Head of caudate nucleus (tissue), 42 donors: ENCODE measurements at regions not wholly inside any gene's neighbourhood (a gene's known extent, or its start where the extent isn't known, plus 50 kb on each side); places are given as distances from the start of the nearest gene placed in this dataset.
"Not testable (repeated sequence)": the region's sequence is repeated elsewhere in the genome, so short reads cannot be mapped to it uniquely, and the experiment has no call there.

Source experiments
- DNase-seq, 42 donors: peaks; one replicate each; pipeline versions ENCODE4 v3.0.0 to v3.0.0-alpha.2; 2020 to 2021; ENCODE audit warnings: mixed read lengths in 7 of 42
- intact Hi-C: fragments of 100-400 bp; cut with DNase I; formaldehyde crosslinking; loops from one replicate; pipeline ENCODE4 v1.15.0; 2022

- intact Hi-C loops = no loop called here
- DNase-seq = peak in 9 of 42 donors; percentile 2 to 27 (median 10)
Observed at GRCh38 chr6:169862892-169863525, 111.6 kb downstream of the ERMARD start.

DNA sequence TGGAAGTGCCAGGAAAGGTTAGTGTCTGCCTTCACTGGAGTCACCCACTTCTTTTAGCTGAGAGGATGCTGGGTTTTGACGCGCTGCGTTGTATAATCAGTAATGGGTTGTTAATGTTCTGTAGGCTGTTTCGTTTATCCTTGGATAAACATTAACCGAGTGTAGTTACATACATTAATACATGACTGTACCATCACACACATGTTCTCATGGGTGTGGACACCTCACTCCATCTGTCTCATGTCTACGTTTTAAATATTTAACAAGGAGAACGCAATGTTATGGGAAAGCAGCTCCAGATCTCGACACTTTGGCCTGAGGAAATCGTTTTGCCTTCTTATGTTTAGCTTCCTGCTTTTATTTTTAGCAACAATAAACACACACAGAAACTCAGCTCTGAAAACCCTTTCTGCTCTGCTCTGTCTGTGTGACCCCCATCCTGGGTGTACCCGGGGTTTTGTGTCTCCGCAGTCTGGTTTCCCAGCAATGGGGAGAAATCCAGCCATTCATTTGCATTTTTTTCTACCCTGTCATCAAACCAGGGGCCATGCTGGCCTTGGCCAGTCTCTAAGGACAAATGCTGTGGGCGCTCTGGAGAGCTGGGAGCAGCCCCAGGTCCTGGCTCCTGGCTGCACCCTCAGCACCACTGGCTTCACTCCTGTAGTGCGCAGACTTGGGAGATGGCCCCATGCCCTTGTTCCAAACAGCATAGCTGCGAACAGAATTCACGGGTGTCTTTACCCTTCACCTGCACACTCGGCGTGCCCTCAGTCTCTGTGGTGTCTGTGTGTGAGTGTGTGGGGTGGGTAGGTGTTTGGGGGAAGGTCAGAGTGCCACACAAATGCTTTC lies 110.8 kb downstream of the ERMARD start:
- intact Hi-C loops = no loop called here

DNA sequence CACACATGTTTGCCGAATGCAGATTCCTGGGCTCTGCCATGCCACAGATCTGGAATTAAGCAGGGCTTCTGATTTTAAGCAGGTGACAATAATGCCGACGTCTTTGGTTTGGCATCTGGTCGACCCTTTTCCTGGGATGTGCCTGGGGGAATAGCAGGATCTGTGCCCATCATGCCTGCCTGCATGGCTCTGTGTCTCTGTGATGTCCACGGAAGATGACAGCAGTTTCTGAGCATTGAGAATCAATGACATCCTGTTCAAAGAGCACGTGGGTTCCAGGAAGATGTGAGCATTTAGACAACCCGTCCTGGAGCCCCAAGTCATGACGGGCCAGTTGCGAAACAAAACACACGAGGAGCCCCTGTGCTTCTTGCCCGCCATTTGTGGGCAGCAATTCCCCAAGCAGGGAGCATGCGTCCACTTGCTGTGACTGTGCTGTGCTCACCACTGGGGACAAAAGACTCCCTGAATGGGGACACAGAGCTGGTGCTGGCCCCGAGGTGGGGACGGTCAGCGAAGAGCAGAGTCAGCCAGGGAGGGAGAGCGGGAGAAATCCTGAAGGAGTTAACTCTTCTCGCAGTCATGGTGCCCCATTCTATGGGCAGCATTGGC lies 110.1 kb downstream of the ERMARD start:
- DNase-seq = peak in 8 of 42 donors; percentile 1 to 40 (median 14)
- intact Hi-C loops = no loop called here

More for the DNA sequence above, 110.8 kb downstream of the ERMARD start:
- peak in 11 of 42 donors; percentile 3 to 46 (median 21) for DNase-seq

DNA sequence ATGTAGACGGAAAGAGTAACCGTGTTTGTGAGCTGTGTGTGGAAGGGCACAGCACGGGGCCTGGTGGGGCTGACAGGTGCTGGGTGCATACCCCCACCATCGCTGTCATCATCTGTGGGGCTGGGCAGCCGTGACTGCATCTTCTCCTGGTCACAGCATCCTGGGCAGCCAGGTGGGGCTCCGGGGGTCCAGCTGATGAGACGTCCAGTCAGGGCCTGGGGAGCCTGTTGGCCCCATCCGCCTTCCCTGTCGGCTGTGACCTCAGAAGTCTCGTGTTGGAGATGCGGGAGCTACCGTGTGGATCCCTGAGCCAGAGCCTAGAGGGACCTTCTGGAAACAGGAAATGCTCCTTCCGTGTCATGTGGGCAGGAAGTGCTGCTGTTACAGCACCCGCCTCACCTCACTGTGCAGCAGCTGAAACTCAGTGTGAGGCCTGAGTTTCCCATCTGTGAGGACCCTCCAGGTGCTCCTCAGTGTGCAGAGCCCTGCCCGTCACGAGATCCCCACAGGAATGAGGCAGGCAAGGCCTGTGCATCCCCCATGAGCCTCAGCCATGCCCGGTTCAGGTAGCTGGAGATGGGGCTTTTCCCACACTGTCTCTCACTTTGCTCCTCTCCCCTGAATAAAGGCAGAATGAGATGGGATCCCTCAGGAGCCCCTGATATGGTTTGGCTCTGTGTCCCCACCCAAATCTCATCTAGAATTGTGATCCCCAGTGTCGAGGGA lies 108.7 kb downstream of the ERMARD start:
- intact Hi-C loops = no loop called here
- DNase-seq = peak in 9 of 42 donors; percentile 3 to 26 (median 5)

DNA sequence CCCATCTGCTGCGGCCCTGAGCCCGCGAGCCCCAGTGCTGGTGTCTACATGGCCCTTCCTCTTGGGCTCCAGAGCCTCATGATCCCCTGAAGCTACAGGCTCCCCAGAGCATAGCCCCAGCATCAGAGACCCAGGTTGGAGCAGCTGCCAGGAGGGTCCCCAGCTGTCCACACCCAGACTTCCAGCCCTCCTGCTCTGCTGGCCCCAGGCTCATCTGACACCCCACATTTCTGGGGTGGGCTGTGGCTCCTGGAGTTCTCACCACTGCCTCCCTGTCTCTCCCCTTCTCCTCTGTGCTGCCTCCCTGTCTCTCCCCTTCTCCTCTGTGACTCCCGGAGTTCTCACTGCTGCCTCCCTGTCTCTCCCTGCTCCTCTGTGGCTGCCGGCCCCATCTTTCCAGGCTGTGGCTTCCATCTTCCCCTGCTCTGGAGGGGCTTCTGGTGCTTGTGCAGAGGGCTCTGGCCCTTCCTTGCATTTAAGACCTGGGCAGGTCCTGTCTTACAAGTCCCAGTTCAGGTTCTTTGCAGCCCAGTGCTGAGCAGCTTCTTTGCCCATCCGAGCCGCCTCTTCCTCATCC lies 108.1 kb downstream of the ERMARD start:
- DNase-seq = peak in 6 of 42 donors; percentile 2 to 9 (median 7)
- intact Hi-C loops = no loop called here

- DNase-seq = peak in 8 of 42 donors; percentile 1 to 35 (median 10)
- intact Hi-C loops = no loop called here
Observed at GRCh38 chr6:169858935-169859351, 107.5 kb downstream of the ERMARD start.

- DNase-seq = peak in 11 of 42 donors; percentile 3 to 31 (median 6)
- intact Hi-C loops = no loop called here
Observed at GRCh38 chr6:169858293-169858934, 107.0 kb downstream of the ERMARD start.

DNA sequence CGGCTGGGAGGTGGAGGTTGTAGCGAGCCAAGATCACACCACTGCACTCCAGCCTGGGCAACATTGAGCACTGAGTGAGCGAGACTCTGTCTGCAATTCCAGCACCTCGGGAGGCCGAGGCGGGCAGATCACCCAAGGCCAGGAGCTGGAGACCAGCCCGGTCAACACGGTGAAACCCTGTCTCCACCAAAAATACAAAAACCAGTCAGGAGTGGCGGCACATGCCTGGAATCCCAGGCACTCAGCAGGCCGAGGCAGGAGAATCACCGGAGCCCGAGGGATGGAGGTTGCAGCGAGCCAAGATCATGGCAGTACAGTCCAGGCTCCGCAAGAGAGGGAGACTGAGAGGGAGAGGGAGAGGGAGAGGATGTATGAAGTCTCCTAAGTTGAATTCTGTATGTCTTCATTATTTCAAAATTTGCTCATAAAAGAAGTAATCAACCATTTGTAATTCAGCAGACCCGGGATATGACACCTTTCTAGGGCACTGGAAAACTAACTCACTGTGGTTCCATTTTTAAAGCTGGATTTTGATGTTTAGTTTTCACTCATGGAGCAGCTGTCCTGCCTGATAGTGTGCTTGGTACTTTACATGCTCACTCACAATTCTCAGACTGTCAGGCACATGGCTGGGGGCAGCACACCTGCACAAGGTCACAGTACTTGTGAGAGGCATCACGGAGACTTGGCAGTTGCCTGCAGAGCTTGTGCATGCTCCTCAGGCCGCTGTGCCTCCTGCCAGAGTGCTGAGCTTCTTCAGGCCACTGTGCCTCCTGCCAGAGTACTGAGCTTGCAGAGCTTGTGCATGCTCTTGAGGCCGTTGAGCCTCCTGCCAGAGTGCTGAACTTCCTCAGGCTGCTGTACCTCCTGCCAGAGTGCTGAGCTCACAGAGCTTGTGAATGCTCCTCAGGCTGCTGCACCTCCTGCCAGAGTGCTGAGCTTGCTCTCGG lies 106.2 kb downstream of the ERMARD start:
- DNase-seq = peak in 7 of 42 donors; percentile 3 to 22 (median 5)
- intact Hi-C loops = no loop called here

DNA sequence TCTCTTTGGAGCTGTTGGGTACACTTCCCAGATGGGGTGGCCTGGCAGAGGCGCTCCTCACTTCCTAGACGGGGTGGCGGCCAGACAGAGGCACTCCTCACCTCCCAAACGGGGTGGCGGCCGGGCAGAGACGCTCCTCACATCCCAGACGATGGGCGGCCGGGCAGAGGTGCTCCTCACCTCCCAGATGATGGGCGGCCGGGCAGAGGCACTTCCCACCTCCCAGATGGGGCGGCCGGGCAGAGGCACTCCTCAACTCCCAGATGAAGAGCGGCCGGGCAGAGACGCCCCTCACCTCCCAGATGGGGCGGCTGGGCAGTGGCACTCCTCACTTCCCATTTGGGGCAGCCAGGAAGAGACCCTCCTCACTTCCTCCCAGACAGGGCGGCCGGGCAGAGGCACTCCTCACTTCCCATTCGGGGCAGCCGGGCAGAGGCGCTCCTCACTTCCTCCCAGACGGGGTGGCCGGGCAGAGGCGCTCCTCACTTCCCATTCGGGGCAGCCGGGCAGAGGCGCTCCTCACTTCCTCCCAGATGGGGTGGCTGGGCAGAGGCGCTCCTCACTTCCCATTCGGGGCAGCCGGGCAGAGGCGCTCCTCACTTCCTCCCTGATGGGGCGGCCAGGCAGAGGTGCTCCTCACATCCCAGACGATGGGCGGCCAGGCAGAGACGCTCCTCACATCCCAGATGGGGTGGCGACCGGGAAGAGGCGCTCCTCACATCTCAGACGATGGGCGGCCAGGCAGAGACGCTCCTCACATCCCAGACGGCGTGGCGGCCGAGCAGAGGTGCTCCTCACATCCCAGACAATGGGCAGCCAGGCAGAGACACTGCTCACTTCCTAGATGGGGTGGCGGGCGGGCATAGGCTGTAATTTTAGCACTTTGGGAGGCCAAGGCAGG lies 105.3 kb downstream of the ERMARD start:
- intact Hi-C loops = not testable (repeated sequence)
- peak in 7 of 42 donors; percentile 2 to 29 (median 9) for DNase-seq

DNA sequence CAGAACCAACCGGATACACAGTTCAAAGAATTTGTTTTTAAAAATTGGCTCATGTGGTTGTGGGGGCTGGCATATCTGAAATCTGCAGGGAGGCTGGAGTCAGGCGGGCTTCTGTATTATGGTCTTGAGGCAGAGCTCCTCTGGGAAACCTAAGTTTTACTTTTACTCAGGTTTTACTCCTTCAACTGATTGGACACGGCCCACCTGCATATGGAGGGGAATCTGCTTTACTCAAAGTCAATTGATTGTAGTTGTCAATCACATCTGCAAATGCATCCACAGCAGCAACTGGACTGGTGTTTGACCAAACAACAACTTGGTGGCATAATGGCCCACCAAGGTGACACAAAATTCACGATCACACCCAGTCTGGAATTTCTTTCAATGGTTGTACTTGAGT lies 103.4 kb downstream of the ERMARD start:
- DNase-seq = peak in 6 of 42 donors; percentile 3 to 27 (median 6)
- intact Hi-C loops = no loop called here

GRCh38 chr6:169854083-169854725 lies 102.8 kb downstream of the ERMARD start:
- DNase-seq = peak in 12 of 42 donors; percentile 2 to 29 (median 7)
- intact Hi-C loops = no loop called here

DNA sequence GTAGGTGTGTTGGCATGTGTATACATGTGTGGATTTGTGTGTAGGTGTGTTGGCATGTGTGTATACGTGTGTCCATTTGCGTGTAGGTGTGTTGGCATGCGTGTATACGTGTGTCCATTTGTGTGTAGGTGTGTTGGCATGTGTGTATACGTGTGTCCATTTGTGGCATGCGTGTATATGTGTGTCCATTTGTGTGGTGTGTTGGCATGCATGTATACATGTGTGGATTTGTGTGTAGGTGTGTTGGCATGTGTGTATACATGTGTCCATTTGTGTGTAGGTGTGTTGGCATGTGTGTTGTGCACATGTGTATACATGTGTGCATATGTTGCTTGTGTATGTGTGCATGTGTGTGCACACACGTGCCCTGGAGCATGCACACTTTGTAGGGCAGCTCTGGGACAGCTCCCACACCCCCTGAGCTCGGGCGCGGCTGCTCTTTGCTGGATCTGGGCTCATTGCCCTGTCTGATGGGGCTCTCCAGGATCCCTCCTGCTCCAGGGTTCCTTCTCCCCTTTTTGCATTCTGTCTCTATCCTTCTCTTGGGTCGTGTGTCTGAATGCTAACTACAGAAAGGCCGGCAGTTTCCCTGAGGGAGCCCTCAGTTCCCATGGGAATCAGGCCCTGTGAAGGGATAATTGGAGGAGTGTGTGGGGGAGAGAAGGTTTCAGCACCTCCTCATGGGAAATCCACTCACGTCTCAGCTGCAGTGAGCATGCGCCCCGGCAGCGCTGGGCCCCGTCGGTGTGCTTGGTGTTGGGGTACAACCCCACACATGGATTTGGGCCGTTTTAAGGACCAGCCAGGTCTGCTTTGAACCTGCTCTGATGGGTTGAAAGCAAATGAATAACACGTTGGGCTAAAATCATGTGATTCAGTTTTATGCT lies 102.0 kb downstream of the ERMARD start:
- DNase-seq = peak in 20 of 42 donors; percentile 5 to 50 (median 25)
- intact Hi-C loops = no loop called here

GRCh38 chr6:169852504-169853195 lies 101.2 kb downstream of the ERMARD start:
- intact Hi-C loops = no loop called here
- peak in 10 of 42 donors; percentile 1 to 22 (median 12) for DNase-seq
